Non-pigmented ciliary epithelial cell (primary cell): ENCODE measurements at regions not wholly inside any gene's neighbourhood (a gene's known extent, or its start where the extent isn't known, plus 50 kb on each side); places are given as distances from the start of the nearest gene placed in this dataset.
"Not testable (repeated sequence)": the region's sequence is repeated elsewhere in the genome, so short reads cannot be mapped to it uniquely, and the experiment has no call there.

Experiments used
- DNase-seq: peaks from one replicate; pipeline ENCODE4 v3.0.0-alpha.2; 2010; ENCODE audit warnings: low read depth

- DNase-seq = no peak
These were observed 376.4 kb upstream of the FAM98A start for GRCh38 chr2:33975498-33975897.

DNA sequence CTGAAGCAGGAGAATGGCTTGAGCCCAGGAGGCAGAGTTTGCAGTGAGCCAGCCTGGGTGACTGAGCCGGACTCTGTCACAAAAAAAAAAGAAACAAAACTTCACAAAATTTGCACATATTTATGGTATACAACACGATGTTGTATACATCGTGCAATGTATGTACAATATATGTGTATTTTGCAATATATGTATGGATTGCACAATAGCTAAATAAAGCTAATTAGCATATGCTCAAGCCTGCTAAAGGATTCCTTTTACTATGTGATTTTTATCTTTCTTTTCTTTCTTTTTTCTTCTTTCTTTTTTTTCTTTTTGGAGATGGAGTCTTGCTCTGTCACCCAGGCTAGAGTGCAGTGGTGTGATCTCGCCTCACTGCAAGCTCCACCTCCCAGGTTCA, 368.0 kb upstream of the FAM98A start:
- no peak for DNase-seq

GRCh38 chr2:33958591-33958990, 359.5 kb upstream of the FAM98A start:
- no peak for DNase-seq

DNA sequence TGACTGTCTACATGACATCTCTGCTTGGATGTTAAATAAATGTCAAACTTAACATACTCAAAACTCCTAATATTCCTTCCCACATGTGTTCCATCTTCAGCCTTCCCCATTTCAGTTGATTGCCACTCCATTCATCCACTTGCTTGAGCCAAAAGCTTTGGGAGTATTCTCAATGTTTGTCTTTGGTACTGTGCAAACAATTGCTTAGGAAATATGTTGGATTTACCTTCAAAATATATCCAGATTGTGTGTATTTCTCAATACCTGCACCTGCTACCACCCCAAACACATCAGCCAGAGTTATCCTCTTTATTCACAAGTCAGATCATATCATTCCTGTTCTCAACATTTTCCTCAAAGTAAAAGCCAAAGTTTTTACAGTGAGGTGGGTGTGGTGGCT, 350.3 kb upstream of the FAM98A start:
- DNase-seq = no peak

GRCh38 chr2:33946193-33946592, 347.1 kb upstream of the FAM98A start:
- DNase-seq = no peak

- DNase-seq = no peak
These were observed 334.1 kb upstream of the FAM98A start for GRCh38 chr2:33933203-33933602.

- DNase-seq = no peak
These were observed 332.1 kb upstream of the FAM98A start for GRCh38 chr2:33931164-33931563.

DNA sequence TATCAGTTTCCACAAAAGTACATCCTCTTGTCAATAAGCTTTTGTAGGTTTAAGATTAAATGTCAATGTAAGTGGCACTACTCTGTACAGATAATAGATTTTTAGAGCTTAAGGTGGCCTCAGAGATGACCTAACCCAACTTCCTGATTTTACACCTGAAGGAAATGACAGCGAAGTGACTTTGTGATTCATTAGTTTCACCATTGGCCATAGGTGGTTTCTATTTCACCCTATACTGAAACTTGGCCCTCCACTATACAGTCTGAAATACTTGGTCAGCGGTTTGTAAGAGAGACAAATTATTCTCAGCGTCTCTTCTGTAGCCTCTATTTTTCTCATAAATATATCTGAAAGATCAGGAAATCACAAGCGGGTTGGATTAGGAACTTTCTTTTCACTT, 330.4 kb upstream of the FAM98A start:
- DNase-seq = no peak

DNA sequence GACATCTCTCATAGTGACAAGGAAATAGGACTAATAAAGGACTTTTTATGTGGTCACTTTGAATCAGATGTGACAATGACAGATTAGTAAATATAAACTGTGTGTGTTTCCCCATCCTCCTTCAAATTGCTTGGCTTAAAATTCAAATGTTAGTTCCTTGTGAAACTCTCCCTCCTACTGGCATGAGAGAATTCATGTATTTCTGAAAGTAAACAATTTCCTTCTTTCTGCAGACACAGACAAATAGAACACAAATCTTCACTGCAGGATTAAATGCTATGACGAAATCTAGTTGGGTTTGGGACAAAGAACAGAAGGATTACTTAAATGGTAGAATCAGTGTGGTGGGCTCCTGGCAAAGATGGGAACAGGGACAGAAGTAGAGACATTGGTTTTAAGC, 328.7 kb upstream of the FAM98A start:
- DNase-seq = no peak

- DNase-seq = no peak
These were observed 326.2 kb upstream of the FAM98A start for GRCh38 chr2:33925311-33925710.

GRCh38 chr2:33924586-33925169, 325.6 kb upstream of the FAM98A start:
- no peak for DNase-seq

- DNase-seq = no peak
These were observed 318.2 kb upstream of the FAM98A start for GRCh38 chr2:33917252-33917651.

GRCh38 chr2:33913071-33913616, 314.0 kb upstream of the FAM98A start:
- no peak for DNase-seq

DNA sequence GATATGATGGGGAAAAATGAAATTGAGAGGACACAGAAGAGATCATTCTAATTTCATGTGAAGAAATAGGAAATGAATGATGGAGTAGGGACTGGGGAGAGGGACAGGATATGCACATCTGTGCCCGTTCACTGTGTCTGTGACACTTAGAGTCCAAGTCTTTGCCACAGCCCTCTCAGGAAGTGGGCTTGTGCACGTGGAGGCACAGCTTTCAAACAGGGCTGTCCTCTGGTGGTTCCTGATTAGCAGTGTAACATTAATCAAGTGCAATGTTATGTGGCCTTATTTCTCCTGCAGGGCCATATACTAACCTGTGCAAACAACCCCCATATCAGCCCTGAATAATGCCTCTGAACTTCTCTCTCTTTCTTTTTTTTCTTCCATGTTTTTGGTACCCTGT, 312.2 kb upstream of the FAM98A start:
- DNase-seq = no peak

- DNase-seq = no peak
These were observed 311.0 kb upstream of the FAM98A start for GRCh38 chr2:33909945-33910695.

DNA sequence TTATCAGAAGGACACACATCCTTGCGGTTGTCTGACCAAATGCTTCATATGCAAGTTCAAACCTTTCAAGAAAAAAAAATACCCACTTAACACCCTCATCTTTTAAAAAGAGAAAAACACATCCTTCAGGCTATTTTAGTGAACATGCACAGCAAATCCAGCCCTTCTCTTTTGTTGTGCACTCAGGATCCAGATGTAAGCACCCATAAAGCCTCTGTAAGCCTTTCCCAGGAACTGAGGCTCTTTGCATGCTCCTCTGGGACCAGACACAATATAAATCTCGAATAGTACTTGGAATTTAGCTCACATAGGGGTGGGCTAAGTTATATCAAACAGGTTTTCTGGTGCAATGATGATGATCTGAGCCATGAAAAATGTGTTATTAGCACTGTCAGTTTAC, 308.8 kb upstream of the FAM98A start:
- no peak for DNase-seq

GRCh38 chr2:33906129-33906528, 307.0 kb upstream of the FAM98A start:
- not testable (repeated sequence) for DNase-seq

- no peak for DNase-seq
These were observed 305.7 kb upstream of the FAM98A start for GRCh38 chr2:33904801-33905200.

DNA sequence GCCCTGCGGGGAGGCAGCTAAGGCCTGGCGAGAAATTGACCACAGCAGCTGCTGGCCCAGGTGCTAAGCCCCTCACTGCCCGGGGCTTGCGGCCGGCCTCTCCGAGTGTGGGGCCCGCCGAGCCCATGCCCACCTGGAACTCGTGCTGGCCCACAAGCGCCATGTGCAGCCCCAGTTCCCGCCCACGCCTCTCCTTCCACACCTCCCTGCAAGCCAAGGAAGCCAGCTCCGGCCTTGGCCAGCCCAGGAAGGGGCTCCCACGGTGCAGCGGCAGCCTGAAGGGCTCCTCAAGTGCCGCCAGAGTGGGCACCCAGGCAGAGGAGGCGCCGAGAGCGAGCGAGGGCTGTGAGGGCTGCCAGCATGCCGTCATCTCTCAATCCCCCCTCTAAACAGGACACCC, 304.6 kb upstream of the FAM98A start:
- DNase-seq = no peak

DNA sequence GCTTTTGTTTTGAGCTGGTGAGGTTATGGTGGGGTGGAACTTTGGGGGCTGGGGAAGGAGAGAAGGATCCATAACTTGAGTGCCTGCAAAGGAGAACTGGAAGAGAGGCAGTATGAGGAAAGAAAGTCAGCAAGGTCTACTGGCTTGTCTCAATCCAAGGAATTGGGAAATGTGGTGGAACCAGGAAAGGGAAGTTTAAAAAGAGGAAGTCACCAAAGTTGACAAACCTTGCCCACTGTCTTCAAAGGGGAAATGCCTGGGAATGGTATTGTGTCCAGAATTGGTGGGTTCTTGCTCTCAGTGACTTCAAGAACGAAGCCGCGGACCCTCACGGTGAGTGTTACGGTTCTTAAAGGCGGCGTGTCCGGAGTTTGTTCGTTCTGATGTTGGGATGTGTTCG, 304.1 kb upstream of the FAM98A start:
- DNase-seq = no peak

- no peak for DNase-seq
These were observed 301.5 kb upstream of the FAM98A start for GRCh38 chr2:33900610-33901009.

- no peak for DNase-seq
These were observed 298.6 kb upstream of the FAM98A start for GRCh38 chr2:33897741-33898140.

- DNase-seq = no peak
These were observed 294.7 kb upstream of the FAM98A start for GRCh38 chr2:33893824-33894223.

DNA sequence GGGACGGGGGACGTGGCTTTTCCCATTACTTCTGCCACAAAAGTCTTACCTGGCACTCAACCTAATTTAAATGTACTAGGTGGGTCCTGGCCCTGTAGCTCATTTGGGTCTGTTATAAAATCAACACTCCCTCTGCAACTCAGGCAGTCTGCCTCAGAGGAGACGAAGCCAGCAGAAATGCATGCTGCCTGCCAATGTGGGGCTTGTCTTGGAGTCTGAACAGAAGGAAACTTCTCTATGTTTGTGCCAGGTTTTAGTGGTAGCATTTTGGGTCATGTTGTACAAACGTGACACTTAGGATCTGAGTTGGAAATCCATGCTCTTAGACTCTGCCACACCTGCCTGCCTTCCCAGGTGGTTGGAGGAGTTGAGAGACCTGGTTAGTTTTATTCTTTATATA, 292.5 kb upstream of the FAM98A start:
- DNase-seq = no peak
